HUDEP-2 (cell line): ENCODE measurements at regions not wholly inside any gene's neighbourhood (a gene's known extent, or its start where the extent isn't known, plus 50 kb on each side); places are given as distances from the start of the nearest gene placed in this dataset.
"Not testable (repeated sequence)": the region's sequence is repeated elsewhere in the genome, so short reads cannot be mapped to it uniquely, and the experiment has no call there.

Experiments used
- DNase-seq, 76 experiments: peaks; one replicate each; lab custom pipeline; 2025; ENCODE audit not compliant: unreplicated experiment in 76 of 76; lab: John Stamatoyannopoulos, UW

- no peak for DNase-seq
Measured at GRCh38 chr3:162367429-162368260, 871.0 kb downstream of the OTOL1 start.

DNA sequence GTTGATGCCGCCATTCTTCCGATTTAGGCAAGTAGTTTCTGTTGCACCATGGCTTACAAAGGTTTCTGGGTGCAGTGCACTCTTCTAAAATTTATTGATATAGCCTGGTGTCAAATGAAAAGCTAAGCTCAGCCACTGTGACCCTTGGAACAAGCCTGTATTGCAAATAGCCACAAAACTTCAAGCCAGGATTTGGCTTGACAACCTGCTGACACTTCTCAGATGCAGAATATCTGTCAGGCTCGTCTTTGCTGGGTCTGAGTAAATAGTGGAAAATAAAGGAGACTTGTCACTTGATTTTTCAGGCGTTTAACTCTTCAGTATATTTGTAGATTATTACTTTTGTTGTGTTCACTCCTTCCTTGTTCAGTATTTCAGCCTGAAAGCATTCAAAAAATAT, 871.8 kb downstream of the OTOL1 start:
- no peak for DNase-seq

DNA sequence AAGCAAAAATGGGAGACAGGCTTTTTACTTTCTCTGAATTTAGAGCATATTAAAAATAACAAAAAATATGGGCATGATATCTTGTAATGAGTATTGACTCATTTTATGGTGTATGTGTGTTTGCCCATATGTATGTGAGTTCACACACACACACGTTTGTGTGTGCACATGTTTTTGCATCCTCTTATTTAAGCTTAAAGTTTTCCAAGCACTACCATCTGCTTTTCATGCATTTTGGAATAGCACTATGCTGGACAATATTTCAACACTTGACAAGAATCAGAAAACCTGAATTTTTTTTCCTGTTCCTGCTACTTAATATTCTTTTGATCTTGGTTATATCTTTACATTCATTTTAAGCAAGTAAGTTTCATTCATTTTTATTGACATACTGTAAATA, 872.7 kb downstream of the OTOL1 start:
- no peak for DNase-seq

GRCh38 chr3:162370141-162370540, 873.5 kb downstream of the OTOL1 start:
- no peak for DNase-seq

DNA sequence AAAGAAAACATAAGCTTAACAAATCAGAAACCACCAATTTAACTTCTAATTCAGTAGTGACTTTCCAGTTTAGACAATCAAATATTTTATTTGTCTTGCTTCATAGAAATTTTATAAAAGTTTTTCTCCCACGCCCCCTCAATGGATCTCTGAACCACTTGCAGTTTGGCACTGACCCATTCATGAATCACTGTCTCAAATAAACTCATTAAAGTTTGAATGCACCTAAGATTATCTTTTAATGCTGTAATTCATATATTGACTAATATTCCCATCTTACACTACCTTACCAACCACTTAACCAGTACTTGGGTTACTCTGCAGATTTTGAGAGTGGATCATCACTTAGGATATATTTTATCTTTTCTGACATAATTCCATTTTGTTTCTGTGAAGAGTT, 880.2 kb downstream of the OTOL1 start:
- DNase-seq, result no peak

DNA sequence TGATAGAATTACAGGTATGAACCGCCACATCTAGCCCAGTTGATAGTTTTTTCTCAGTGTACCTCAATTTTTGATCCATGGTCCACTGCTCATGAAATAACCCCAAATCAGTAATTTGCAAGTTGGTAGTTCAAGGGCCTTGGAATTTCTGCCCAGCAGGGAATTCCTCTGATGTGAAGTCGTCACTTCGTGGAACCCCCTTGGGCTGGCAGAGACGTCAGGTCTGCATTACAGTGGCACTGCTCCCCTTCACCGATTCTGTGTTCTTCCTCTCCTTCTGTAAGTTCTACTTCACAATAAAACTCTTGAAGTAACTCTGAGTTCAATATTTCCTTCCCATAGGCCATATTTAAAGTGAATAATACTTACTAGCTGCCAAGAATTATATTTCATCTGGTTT, 881.0 kb downstream of the OTOL1 start:
- no peak for DNase-seq

- DNase-seq, result no peak
Measured at GRCh38 chr3:162385387-162385786, 888.8 kb downstream of the OTOL1 start.

- no peak for DNase-seq
Measured at GRCh38 chr3:162390891-162391290, 894.3 kb downstream of the OTOL1 start.

- DNase-seq, result no peak
Measured at GRCh38 chr3:162391301-162391700, 894.7 kb downstream of the OTOL1 start.

- DNase-seq, result no peak
Measured at GRCh38 chr3:162395496-162395895, 898.9 kb downstream of the OTOL1 start.

DNA sequence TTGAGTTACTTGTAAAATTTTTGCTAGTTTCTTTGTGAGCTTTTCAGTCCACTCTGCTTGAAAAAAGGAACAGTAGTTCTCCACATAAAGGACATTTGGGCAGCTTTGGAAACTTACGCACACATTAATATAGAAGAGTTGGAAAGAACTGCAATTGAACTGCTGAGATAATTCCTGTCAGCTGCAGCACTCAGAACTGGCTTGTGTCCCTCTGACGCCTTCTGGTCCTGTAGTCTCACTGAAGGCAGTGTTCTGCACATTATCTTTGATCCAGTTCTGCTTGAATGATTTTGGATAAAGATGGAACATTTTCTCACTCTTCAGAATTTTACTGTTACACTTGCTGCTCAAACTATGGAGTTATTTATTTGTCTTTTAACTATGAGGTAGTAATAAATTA, 901.9 kb downstream of the OTOL1 start:
- DNase-seq, result no peak

GRCh38 chr3:162400697-162401096, 904.1 kb downstream of the OTOL1 start:
- DNase-seq, result no peak

- DNase-seq, result not testable (repeated sequence)
Measured at GRCh38 chr3:162411556-162411955, 914.9 kb downstream of the OTOL1 start.

GRCh38 chr3:162421721-162422120, 925.1 kb downstream of the OTOL1 start:
- DNase-seq, result no peak

- no peak for DNase-seq
Measured at GRCh38 chr3:162428192-162428591, 931.6 kb downstream of the OTOL1 start.

DNA sequence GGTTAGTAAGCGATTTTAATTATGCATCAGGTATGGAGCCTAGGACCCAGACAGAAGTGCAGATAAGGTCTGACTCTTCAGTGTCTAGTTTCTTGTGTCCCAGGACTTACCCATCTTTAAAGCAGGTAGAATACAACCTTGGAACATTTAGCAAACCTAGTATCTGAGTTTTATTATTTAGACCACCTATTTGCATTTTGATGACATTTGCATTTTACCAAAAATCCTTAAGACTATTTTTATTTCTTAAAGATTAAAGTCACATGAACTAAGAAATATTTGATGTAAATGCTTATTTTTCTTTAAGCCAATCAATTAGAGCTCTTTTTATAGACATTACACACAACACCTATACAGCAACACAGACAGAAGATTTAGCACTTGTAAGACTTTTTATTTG, 939.1 kb downstream of the OTOL1 start:
- no peak for DNase-seq

GRCh38 chr3:162436826-162437225, 940.2 kb downstream of the OTOL1 start:
- no peak for DNase-seq

DNA sequence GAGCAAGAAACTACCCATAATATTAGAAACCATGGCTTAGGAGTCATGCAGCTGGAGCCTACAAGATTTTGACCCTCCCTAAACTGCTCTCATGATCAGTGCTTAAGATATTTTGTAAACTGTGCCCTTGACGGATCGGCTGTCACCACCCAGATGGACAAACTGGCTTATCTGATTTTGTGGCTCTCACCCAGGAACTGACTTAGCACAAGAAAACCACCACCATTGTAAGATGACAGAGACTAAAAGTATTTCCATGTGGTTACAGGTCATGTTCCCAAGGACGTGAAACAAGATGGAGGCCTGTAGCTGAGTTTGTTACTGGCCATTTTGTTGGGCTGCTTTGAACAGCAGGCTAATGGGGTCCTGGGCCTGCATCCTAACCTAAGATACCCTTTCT, 940.9 kb downstream of the OTOL1 start:
- DNase-seq, result peak in 1 of 76 experiments; percentile 0

DNA sequence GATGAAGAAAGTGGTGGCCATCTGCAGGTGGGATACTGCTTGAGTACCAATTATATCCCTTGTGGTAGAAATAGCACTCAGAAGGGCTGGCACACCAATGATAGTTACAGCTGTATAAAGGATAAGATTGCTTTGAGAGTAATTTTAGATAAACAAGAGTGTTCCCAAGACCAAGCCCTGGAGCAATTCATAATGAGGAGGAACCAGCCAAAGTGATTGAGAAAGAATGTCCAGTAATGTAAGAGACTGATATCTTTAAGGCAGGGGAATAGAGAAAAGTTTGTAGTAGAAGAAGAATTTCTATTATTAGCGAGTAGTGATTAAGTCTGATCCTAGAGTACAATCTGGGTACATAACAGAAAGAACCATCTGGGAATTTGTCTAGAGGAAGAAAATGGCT, 945.1 kb downstream of the OTOL1 start:
- no peak for DNase-seq

DNA sequence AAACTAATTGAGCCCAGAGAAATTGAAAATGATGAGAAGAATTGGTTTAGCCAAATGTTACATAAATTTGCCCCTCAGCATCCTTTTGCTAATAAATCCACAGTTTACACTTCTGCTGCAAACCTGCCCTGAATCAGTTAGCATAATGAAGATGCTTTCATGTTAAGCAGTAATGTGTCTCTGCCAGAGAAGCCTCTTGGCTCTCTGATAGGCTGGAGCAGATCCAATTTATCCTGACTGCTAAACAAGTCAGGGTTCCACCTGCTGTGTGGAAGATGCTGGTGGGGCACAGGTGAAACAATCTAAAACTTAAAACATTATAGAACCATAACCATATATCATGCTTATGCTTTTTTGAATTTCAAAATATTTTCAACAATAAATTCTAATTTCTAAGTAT, 946.8 kb downstream of the OTOL1 start:
- no peak for DNase-seq

DNA sequence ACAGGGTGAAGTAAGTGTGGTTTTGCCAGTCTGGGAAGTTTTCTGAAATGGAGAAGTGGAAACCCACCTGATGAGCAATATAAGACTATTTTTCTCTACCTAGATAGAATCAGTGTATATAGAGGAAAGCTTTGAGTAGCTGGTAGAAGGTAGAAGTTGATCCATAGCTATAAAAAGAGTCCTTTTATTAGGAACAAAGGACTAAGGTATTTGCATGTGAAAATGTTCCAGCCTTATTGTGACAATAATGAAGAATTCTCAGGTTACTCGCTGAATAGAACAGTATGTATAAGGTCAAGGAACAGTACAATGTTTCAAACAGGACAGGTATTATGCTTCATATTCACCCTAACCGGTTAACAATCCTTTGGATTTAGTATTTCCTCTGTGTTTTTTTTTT, 972.2 kb downstream of the OTOL1 start:
- DNase-seq, result no peak

GRCh38 chr3:162487138-162487537, 990.5 kb downstream of the OTOL1 start:
- DNase-seq, result no peak

DNA sequence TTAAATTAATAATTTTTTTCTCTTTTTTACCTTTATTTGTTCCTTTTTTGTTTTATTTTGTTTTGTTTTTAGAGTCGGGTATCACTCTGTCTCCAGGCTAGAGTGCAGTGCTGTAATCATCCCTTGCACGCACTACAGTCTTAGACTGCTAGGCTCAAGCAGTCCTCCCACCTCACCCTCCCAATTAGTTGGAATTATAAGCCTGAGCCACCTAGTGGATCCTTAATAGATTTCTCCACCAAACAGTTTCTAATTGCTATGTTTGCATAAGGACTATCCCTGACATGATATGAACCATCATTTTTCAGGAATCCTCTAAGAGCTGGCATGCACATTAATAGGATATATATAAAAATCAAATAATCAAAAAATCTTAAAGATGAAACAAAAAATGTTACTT, 993.2 kb downstream of the OTOL1 start:
- DNase-seq, result no peak
